ENCODE measurements at regions not wholly inside any gene's neighbourhood (a gene's known extent, or its start where the extent isn't known, plus 50 kb on each side); places are given as distances from the start of the nearest gene placed in this dataset.

GRCh38 chr5:117183326-117183725, 608.7 kb upstream of the SEMA6A start:
- TF ChIP-seq POLR2A (IDR thresholded peaks at IDR 0.05; ENCODE audit: low read length) (no peak), GATA1 (IDR thresholded peaks at IDR 0.05; ENCODE audit: low read depth, low read length) (no peak)
